ENCODE measurements at regions not wholly inside any gene's neighbourhood (a gene's known extent, or its start where the extent isn't known, plus 50 kb on each side); places are given as distances from the start of the nearest gene placed in this dataset.

- Histone ChIP-seq H2BK120ac (ENCODE audit: low read depth, low read length) (no peak overlapping the region), H3K79me1 (ENCODE audit: low read length) (no peaks in the 10 kb centered on the region), H3K18ac (ENCODE audit: low read length) (no peak overlapping the region), H2BK15ac (replicated peaks; ENCODE audit: low read depth) (no peak overlapping the region), H3K27me3 (ENCODE audit: insufficient read depth, low read length, poor library complexity) (no peaks in the 10 kb centered on the region), H3K79me2 (ENCODE audit: control insufficient read depth, insufficient read depth, low read length) (no peaks in the 10 kb centered on the region), H3K4ac (ENCODE audit: low read depth, low read length) (no peak overlapping the region), H3K23ac (ENCODE audit: low read length) (no peak overlapping the region), H4K8ac (ENCODE audit: low read depth, low read length) (no peak overlapping the region), H3K36me3 (ENCODE audit: control insufficient read depth, insufficient read depth, low read length) (no peaks in the 10 kb centered on the region), H3K56ac (ENCODE audit: low read length) (no peak overlapping the region), H3K4me3 (ENCODE audit: low read length) (no peak overlapping the region), H2AK5ac (ENCODE audit: low read length) (no peak overlapping the region), H3K4me2 (ENCODE audit: low read length) (no peak overlapping the region), H3K9ac (ENCODE audit: low read length) (no peak overlapping the region), H3K27ac (ENCODE audit: low read depth, low read length) (no peak overlapping the region), H3K4me1 (ENCODE audit: control insufficient read depth, low read depth, low read length) (no peaks in the 10 kb centered on the region), H2BK5ac (ENCODE audit: low read length) (no peak overlapping the region), H4K5ac (ENCODE audit: low read length) (no peak overlapping the region)
- DNase-seq, result no peak
- no CpG with 5 or more reads among the region's 3 CpGs for WGBS (ENCODE audit: extremely low coverage, insufficient coverage, low lambda C conversion rate)
Measured at GRCh38 chr5:68379275-68380036, 163.9 kb downstream of the PIK3R1 start.

- H3K27me3 ChIP-seq (ENCODE audit: insufficient read depth, low read length, poor library complexity), result no peaks in the 10 kb centered on the region
- no peak overlapping the region for H3K9ac ChIP-seq (ENCODE audit: low read length)
- no peak overlapping the region for H3K4me3 ChIP-seq (ENCODE audit: low read length)
- no peak overlapping the region for H2BK120ac ChIP-seq (ENCODE audit: low read depth, low read length)
- H3K36me3 ChIP-seq (ENCODE audit: control insufficient read depth, insufficient read depth, low read length), result no peaks in the 10 kb centered on the region
- no peak overlapping the region for H2AK5ac ChIP-seq (ENCODE audit: low read length)
- WGBS (ENCODE audit: extremely low coverage, insufficient coverage, low lambda C conversion rate), result no CpG with 5 or more reads among the region's 2 CpGs
- no peak overlapping the region for H4K8ac ChIP-seq (ENCODE audit: low read depth, low read length)
- H3K27ac ChIP-seq (ENCODE audit: low read depth, low read length), result no peak overlapping the region
- H3K79me2 ChIP-seq (ENCODE audit: control insufficient read depth, insufficient read depth, low read length), result no peaks in the 10 kb centered on the region
- no peak overlapping the region for H3K56ac ChIP-seq (ENCODE audit: low read length)
- H3K23ac ChIP-seq (ENCODE audit: low read length), result no peak overlapping the region
- H3K4me2 ChIP-seq (ENCODE audit: low read length), result no peak overlapping the region
- no peaks in the 10 kb centered on the region for H3K4me1 ChIP-seq (ENCODE audit: control insufficient read depth, low read depth, low read length)
- no peak overlapping the region for H4K5ac ChIP-seq (ENCODE audit: low read length)
- no peak overlapping the region for H2BK15ac ChIP-seq (replicated peaks; ENCODE audit: low read depth)
- no peaks in the 10 kb centered on the region for H3K79me1 ChIP-seq (ENCODE audit: low read length)
- H3K18ac ChIP-seq (ENCODE audit: low read length), result no peak overlapping the region
- H3K4ac ChIP-seq (ENCODE audit: low read depth, low read length), result no peak overlapping the region
- H2BK5ac ChIP-seq (ENCODE audit: low read length), result no peak overlapping the region
- DNase-seq, result no peak
Measured at GRCh38 chr5:68380078-68380477, 164.5 kb downstream of the PIK3R1 start.

- H3K23ac ChIP-seq (ENCODE audit: low read length), result no peak overlapping the region
- no peak overlapping the region for H2BK120ac ChIP-seq (ENCODE audit: low read depth, low read length)
- no peak overlapping the region for H3K4me2 ChIP-seq (ENCODE audit: low read length)
- no peak overlapping the region for H4K5ac ChIP-seq (ENCODE audit: low read length)
- no peak overlapping the region for H3K18ac ChIP-seq (ENCODE audit: low read length)
- H3K27me3 ChIP-seq (ENCODE audit: insufficient read depth, low read length, poor library complexity), result no peaks in the 10 kb centered on the region
- no peaks in the 10 kb centered on the region for H3K36me3 ChIP-seq (ENCODE audit: control insufficient read depth, insufficient read depth, low read length)
- no peak overlapping the region for H3K4ac ChIP-seq (ENCODE audit: low read depth, low read length)
- no peak overlapping the region for H4K8ac ChIP-seq (ENCODE audit: low read depth, low read length)
- no peak overlapping the region for H2BK5ac ChIP-seq (ENCODE audit: low read length)
- DNase-seq, result no peak
- H3K56ac ChIP-seq (ENCODE audit: low read length), result no peak overlapping the region
- H3K4me3 ChIP-seq (ENCODE audit: low read length), result no peak overlapping the region
- H3K27ac ChIP-seq (ENCODE audit: low read depth, low read length), result no peak overlapping the region
- H2AK5ac ChIP-seq (ENCODE audit: low read length), result no peak overlapping the region
- no peaks in the 10 kb centered on the region for H3K4me1 ChIP-seq (ENCODE audit: control insufficient read depth, low read depth, low read length)
- WGBS (ENCODE audit: extremely low coverage, insufficient coverage, low lambda C conversion rate), result no CpG with 5 or more reads among the region's 3 CpGs
- no peak overlapping the region for H3K9ac ChIP-seq (ENCODE audit: low read length)
- no peaks in the 10 kb centered on the region for H3K79me1 ChIP-seq (ENCODE audit: low read length)
- no peak overlapping the region for H2BK15ac ChIP-seq (replicated peaks; ENCODE audit: low read depth)
- H3K79me2 ChIP-seq (ENCODE audit: control insufficient read depth, insufficient read depth, low read length), result no peaks in the 10 kb centered on the region
Measured at GRCh38 chr5:68381060-68381459, 165.5 kb downstream of the PIK3R1 start.

GRCh38 chr5:68381909-68382308 lies 166.4 kb downstream of the PIK3R1 start:
- Histone ChIP-seq H3K56ac (ENCODE audit: low read length) (no peak overlapping the region), H3K36me3 (ENCODE audit: control insufficient read depth, insufficient read depth, low read length) (no peaks in the 10 kb centered on the region), H3K27ac (ENCODE audit: low read depth, low read length) (no peak overlapping the region), H3K23ac (ENCODE audit: low read length) (no peak overlapping the region), H3K79me2 (ENCODE audit: control insufficient read depth, insufficient read depth, low read length) (no peaks in the 10 kb centered on the region), H2BK15ac (replicated peaks; ENCODE audit: low read depth) (no peak overlapping the region), H3K4me3 (ENCODE audit: low read length) (no peak overlapping the region), H3K4ac (ENCODE audit: low read depth, low read length) (no peak overlapping the region), H3K27me3 (ENCODE audit: insufficient read depth, low read length, poor library complexity) (no peaks in the 10 kb centered on the region), H3K18ac (ENCODE audit: low read length) (no peak overlapping the region), H4K8ac (ENCODE audit: low read depth, low read length) (no peak overlapping the region), H2AK5ac (ENCODE audit: low read length) (no peak overlapping the region), H3K4me2 (ENCODE audit: low read length) (no peak overlapping the region), H2BK5ac (ENCODE audit: low read length) (no peak overlapping the region), H4K5ac (ENCODE audit: low read length) (no peak overlapping the region), H2BK120ac (ENCODE audit: low read depth, low read length) (no peak overlapping the region), H3K4me1 (ENCODE audit: control insufficient read depth, low read depth, low read length) (no peaks in the 10 kb centered on the region), H3K9ac (ENCODE audit: low read length) (no peak overlapping the region), H3K79me1 (ENCODE audit: low read length) (no peaks in the 10 kb centered on the region)
- DNase-seq, result no peak
- no CpG with 5 or more reads among the region's 3 CpGs for WGBS (ENCODE audit: extremely low coverage, insufficient coverage, low lambda C conversion rate)

DNA sequence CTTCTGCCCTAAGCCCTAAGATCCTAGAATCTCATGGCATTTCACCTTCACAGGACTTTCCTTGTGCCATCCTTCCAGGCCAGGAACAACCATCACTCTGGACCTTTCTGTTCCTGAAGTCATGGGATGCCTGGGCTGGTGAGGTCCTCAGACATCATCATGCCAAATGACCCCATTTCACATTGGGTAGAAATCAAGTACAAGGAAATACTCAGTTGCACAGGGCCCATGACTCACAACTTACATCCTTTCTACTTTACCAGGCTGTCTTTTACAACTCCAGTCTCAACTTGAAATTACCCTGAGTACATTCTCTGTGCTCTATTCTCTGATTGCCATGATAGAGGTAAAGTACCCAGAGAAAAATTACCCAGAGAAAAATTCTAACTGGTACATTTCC lies 167.1 kb downstream of the PIK3R1 start:
- H2BK15ac ChIP-seq (replicated peaks; ENCODE audit: low read depth), result no peak overlapping the region
- no peak overlapping the region for H2AK5ac ChIP-seq (ENCODE audit: low read length)
- no peaks in the 10 kb centered on the region for H3K79me2 ChIP-seq (ENCODE audit: control insufficient read depth, insufficient read depth, low read length)
- no peaks in the 10 kb centered on the region for H3K79me1 ChIP-seq (ENCODE audit: low read length)
- H3K36me3 ChIP-seq (ENCODE audit: control insufficient read depth, insufficient read depth, low read length), result no peaks in the 10 kb centered on the region
- no peak overlapping the region for H2BK120ac ChIP-seq (ENCODE audit: low read depth, low read length)
- H3K9ac ChIP-seq (ENCODE audit: low read length), result no peak overlapping the region
- no peak overlapping the region for H3K18ac ChIP-seq (ENCODE audit: low read length)
- no peak overlapping the region for H3K23ac ChIP-seq (ENCODE audit: low read length)
- H2BK5ac ChIP-seq (ENCODE audit: low read length), result no peak overlapping the region
- H3K4me3 ChIP-seq (ENCODE audit: low read length), result no peak overlapping the region
- no peaks in the 10 kb centered on the region for H3K27me3 ChIP-seq (ENCODE audit: insufficient read depth, low read length, poor library complexity)
- no peak overlapping the region for H4K8ac ChIP-seq (ENCODE audit: low read depth, low read length)
- no peak overlapping the region for H3K56ac ChIP-seq (ENCODE audit: low read length)
- H3K27ac ChIP-seq (ENCODE audit: low read depth, low read length), result no peak overlapping the region
- no peaks in the 10 kb centered on the region for H3K4me1 ChIP-seq (ENCODE audit: control insufficient read depth, low read depth, low read length)
- no peak overlapping the region for H3K4me2 ChIP-seq (ENCODE audit: low read length)
- H3K4ac ChIP-seq (ENCODE audit: low read depth, low read length), result no peak overlapping the region
- DNase-seq, result no peak
- no peak overlapping the region for H4K5ac ChIP-seq (ENCODE audit: low read length)

DNA sequence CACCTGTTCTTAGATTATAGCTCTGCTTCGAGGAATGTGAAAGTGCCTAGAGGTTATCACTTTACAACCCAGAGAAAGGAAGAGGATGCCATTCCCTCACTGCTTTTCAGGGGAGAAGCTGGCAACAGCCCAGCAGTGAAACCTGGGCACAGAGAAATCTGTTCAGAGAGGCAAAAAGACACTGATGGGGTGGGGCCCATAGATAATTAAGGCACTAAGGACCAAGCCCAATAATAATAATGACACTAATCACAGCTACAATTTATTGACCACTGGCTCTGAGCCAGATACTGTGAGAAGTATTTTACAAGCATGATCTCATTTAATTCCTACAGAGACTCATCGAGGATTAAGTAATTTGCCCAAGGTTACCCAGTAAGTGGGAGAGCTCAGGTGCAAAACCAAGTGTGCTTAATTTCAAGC lies 168.3 kb downstream of the PIK3R1 start:
- H2BK120ac ChIP-seq (ENCODE audit: low read depth, low read length), result no peak overlapping the region
- H3K79me2 ChIP-seq (ENCODE audit: control insufficient read depth, insufficient read depth, low read length), result no peaks in the 10 kb centered on the region
- H4K5ac ChIP-seq (ENCODE audit: low read length), result no peak overlapping the region
- H3K18ac ChIP-seq (ENCODE audit: low read length), result no peak overlapping the region
- H3K56ac ChIP-seq (ENCODE audit: low read length), result no peak overlapping the region
- no peak overlapping the region for H3K9ac ChIP-seq (ENCODE audit: low read length)
- H3K36me3 ChIP-seq (ENCODE audit: control insufficient read depth, insufficient read depth, low read length), result no peaks in the 10 kb centered on the region
- no peak overlapping the region for H3K4me3 ChIP-seq (ENCODE audit: low read length)
- no peak overlapping the region for H2AK5ac ChIP-seq (ENCODE audit: low read length)
- no peak overlapping the region for H4K8ac ChIP-seq (ENCODE audit: low read depth, low read length)
- no CpG with 5 or more reads among the region's 2 CpGs for WGBS (ENCODE audit: extremely low coverage, insufficient coverage, low lambda C conversion rate)
- H3K27me3 ChIP-seq (ENCODE audit: insufficient read depth, low read length, poor library complexity), result no peaks in the 10 kb centered on the region
- H3K4ac ChIP-seq (ENCODE audit: low read depth, low read length), result no peak overlapping the region
- H2BK15ac ChIP-seq (replicated peaks; ENCODE audit: low read depth), result no peak overlapping the region
- H3K27ac ChIP-seq (ENCODE audit: low read depth, low read length), result no peak overlapping the region
- no peak overlapping the region for H3K4me2 ChIP-seq (ENCODE audit: low read length)
- no peak for DNase-seq
- H3K23ac ChIP-seq (ENCODE audit: low read length), result no peak overlapping the region
- no peak overlapping the region for H2BK5ac ChIP-seq (ENCODE audit: low read length)
- no peaks in the 10 kb centered on the region for H3K4me1 ChIP-seq (ENCODE audit: control insufficient read depth, low read depth, low read length)
- H3K79me1 ChIP-seq (ENCODE audit: low read length), result no peaks in the 10 kb centered on the region

All from mesendoderm (in vitro differentiated cells).